Suprapubic skin (tissue), 4 donors: ENCODE measurements at regions not wholly inside any gene's neighbourhood (a gene's known extent, or its start where the extent isn't known, plus 50 kb on each side); places are given as distances from the start of the nearest gene placed in this dataset.
"Not testable (repeated sequence)": the region's sequence is repeated elsewhere in the genome, so short reads cannot be mapped to it uniquely, and the experiment has no call there.

Experiments used
- DNase-seq, 2 donors: peaks; one replicate each; pipeline ENCODE4 v3.0.0-alpha.2; 2019; ENCODE audit warnings: low spot score in 2 of 2
- H3K27ac ChIP-seq: fragments of 200-600 bp; sonication (generic); one replicate; pipeline ENCODE4 v1.5.1; 2019
- H3K27me3 ChIP-seq: fragments of 200-600 bp; sonication (generic); one replicate; pipeline ENCODE4 v1.5.1; 2019
- H3K36me3 ChIP-seq: fragments of 200-600 bp; sonication (generic); one replicate; pipeline ENCODE4 v1.5.1; 2019
- H3K4me1 ChIP-seq: fragments of 200-600 bp; sonication (generic); one replicate; pipeline ENCODE4 v1.5.1; 2019
- H3K4me3 ChIP-seq: fragments of 200-600 bp; sonication (generic); one replicate; pipeline ENCODE4 v1.5.1; 2019; ENCODE audit warnings: mild to moderate bottlenecking
- H3K9me3 ChIP-seq: fragments of 200-600 bp; sonication (generic); one replicate; pipeline ENCODE4 v1.5.1; 2019
- CTCF ChIP-seq, 2 donors: fragments of 200-600 bp in 1 of 2; fragments of 450-650 bp in 1 of 2; sonication (generic) in 1 of 2; IDR thresholded peaks; one replicate each; pipeline ENCODE4 v1.5.1; 2016 to 2019; ENCODE audit warnings: antibody characterized with exemption in 2 of 2, mild to moderate bottlenecking in 1 of 2, moderate library complexity in 1 of 2
- EP300 ChIP-seq: sonication (generic); formaldehyde crosslinking; IDR thresholded peaks from one replicate; pipeline ENCODE4 v1.6.1; 2017; ENCODE audit warnings: antibody characterized with exemption
- POLR2A ChIP-seq, 2 donors: fragments of 450-650 bp; IDR thresholded peaks; one replicate each; pipeline ENCODE4 v1.6.1; 2017; ENCODE audit warnings: antibody characterized with exemption in 2 of 2, mild to moderate bottlenecking in 2 of 2, moderate library complexity in 2 of 2
- POLR2AphosphoS5 ChIP-seq, 3 donors: sonication (generic); formaldehyde crosslinking; IDR thresholded peaks; one replicate each; pipeline ENCODE4 v1.6.1; 2017; ENCODE audit warnings: antibody characterized with exemption in 3 of 3
- WGBS: methylation state at CpG from one replicate; pipeline ENCODE4 v1.1.5; 2018; 5-methylcytosine and 5-hydroxymethylcytosine counted together

GRCh38 chr1:104197516-104197915 is 447.8 kb downstream of the AMY1C start:
- Histone ChIP-seq H3K27ac (no peak overlapping the region), H3K36me3 (no peaks in the 10 kb centered on the region), H3K9me3 (peaks cover 5% of the 10 kb centered on the region), H3K4me3 (no peak overlapping the region), H3K27me3 (no peaks in the 10 kb centered on the region), H3K4me1 (no peaks in the 10 kb centered on the region)
- TF ChIP-seq CTCF (IDR thresholded peaks at IDR 0.05) (no peak), POLR2AphosphoS5 (IDR thresholded peaks at IDR 0.05) (no peak), POLR2A (IDR thresholded peaks at IDR 0.05) (no peak), EP300 (no peak)
- WGBS: 86% methylated on average over 1 of the region's 1 CpG
- DNase-seq: no peak

- Histone ChIP-seq H3K36me3 (no peaks in the 10 kb centered on the region), H3K27me3 (no peaks in the 10 kb centered on the region), H3K27ac (no peak overlapping the region), H3K4me1 (no peaks in the 10 kb centered on the region), H3K9me3 (peaks cover 3% of the 10 kb centered on the region), H3K4me3 (no peak overlapping the region)
- TF ChIP-seq POLR2AphosphoS5 (IDR thresholded peaks at IDR 0.05) (no peak), CTCF (IDR thresholded peaks at IDR 0.05) (no peak), POLR2A (IDR thresholded peaks at IDR 0.05) (no peak), EP300 (no peak)
- 88% methylated on average over 1 of the region's 1 CpG for WGBS
- DNase-seq: no peak
These were observed 462.5 kb downstream of the AMY1C start for GRCh38 chr1:104212239-104212638.

- H3K36me3 ChIP-seq, H3K9me3 ChIP-seq, H3K4me3 ChIP-seq, DNase-seq, H3K4me1 ChIP-seq, H3K27me3 ChIP-seq, H3K27ac ChIP-seq: not testable (repeated sequence)
- 100% methylated on average over 4 of the region's 28 CpGs for WGBS
These were observed 467.8 kb downstream of the AMY1C start for GRCh38 chr1:104217395-104217986.

GRCh38 chr1:104229860-104230259 is 480.2 kb downstream of the AMY1C start:
- 43% methylated on average over 3 of the region's 3 CpGs for WGBS

GRCh38 chr1:104231676-104232075 is 482.0 kb downstream of the AMY1C start:
- no peaks in the 10 kb centered on the region for H3K9me3 ChIP-seq
- 54% methylated on average over 4 of the region's 4 CpGs for WGBS
- no peak overlapping the region for H3K27ac ChIP-seq
- H3K36me3 ChIP-seq: no peaks in the 10 kb centered on the region
- H3K4me1 ChIP-seq: no peaks in the 10 kb centered on the region
- TF ChIP-seq EP300 (no peak), POLR2A (IDR thresholded peaks at IDR 0.05) (no peak), POLR2AphosphoS5 (IDR thresholded peaks at IDR 0.05) (no peak), CTCF (IDR thresholded peaks at IDR 0.05) (no peak)
- no peak for DNase-seq
- no peaks in the 10 kb centered on the region for H3K27me3 ChIP-seq
- no peak overlapping the region for H3K4me3 ChIP-seq

More at GRCh38 chr1:104229860-104230259, 480.2 kb downstream of the AMY1C start:
- Histone ChIP-seq H3K4me1 (no peaks in the 10 kb centered on the region), H3K27ac (no peak overlapping the region), H3K4me3 (no peak overlapping the region), H3K36me3 (no peaks in the 10 kb centered on the region), H3K9me3 (peaks cover 3% of the 10 kb centered on the region), H3K27me3 (no peaks in the 10 kb centered on the region)
- DNase-seq: no peak
- TF ChIP-seq EP300 (no peak), POLR2A (IDR thresholded peaks at IDR 0.05) (no peak), POLR2AphosphoS5 (IDR thresholded peaks at IDR 0.05) (no peak), CTCF (IDR thresholded peaks at IDR 0.05) (no peak)

- Histone ChIP-seq H3K27ac (no peak overlapping the region), H3K36me3 (no peaks in the 10 kb centered on the region), H3K27me3 (no peaks in the 10 kb centered on the region), H3K4me3 (no peak overlapping the region), H3K9me3 (no peaks in the 10 kb centered on the region), H3K4me1 (no peaks in the 10 kb centered on the region)
- no peak for TF ChIP-seq POLR2A (IDR thresholded peaks at IDR 0.05)
- no peak for TF ChIP-seq POLR2AphosphoS5 (IDR thresholded peaks at IDR 0.05)
- TF ChIP-seq EP300: no peak
- TF ChIP-seq CTCF (IDR thresholded peaks at IDR 0.05): no peak
- WGBS: 53% methylated on average over 3 of the region's 3 CpGs
- DNase-seq: no peak
These were observed 485.4 kb downstream of the AMY1C start for GRCh38 chr1:104235141-104235540.
